ENCODE measurements at regions not wholly inside any gene's neighbourhood (a gene's known extent, or its start where the extent isn't known, plus 50 kb on each side); places are given as distances from the start of the nearest gene placed in this dataset.

GRCh38 chr1:84090447-84091245 is 53.4 kb upstream of the PRKACB start:
- DNase-seq (ENCODE audit: low spot score), result no peak
- intact Hi-C loops (cut with DNase I), result no loop called here

- no peak for DNase-seq (ENCODE audit: low spot score)
- intact Hi-C loops (cut with DNase I), result no loop called here
Observed at GRCh38 chr1:84089867-84090266, 54.2 kb upstream of the PRKACB start.

GRCh38 chr1:84089465-84089864 is 54.6 kb upstream of the PRKACB start:
- intact Hi-C loops (cut with DNase I), result no loop called here

GRCh38 chr1:84086616-84087015 is 57.5 kb upstream of the PRKACB start:
- DNase-seq (ENCODE audit: low spot score), result no peak
- intact Hi-C loops (cut with DNase I), result no loop called here

More at GRCh38 chr1:84089465-84089864, 54.6 kb upstream of the PRKACB start:
- DNase-seq (ENCODE audit: low spot score), result no peak

DNA sequence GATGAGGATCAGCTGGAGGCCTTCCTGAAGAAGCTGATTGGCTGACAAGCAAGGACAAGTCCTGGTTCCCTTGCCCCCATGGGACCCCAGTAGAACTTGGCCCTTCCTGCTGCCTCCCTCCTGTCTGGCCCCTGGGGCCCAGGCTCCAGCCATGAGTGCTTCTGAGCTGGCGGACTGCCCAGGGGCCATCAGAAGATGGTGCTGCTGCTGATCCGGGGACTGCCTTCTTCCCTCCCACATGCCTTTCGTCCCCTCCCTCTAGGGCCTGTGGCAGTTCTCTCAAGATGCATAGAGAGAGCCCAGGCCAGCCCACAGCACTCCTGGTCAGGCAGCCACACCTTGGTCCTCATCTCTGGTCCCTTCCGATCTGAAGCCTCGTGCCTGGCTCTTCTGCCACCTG is 57.9 kb upstream of the PRKACB start:
- intact Hi-C loops (cut with DNase I), result no loop called here
- DNase-seq (ENCODE audit: low spot score), result no peak

DNA sequence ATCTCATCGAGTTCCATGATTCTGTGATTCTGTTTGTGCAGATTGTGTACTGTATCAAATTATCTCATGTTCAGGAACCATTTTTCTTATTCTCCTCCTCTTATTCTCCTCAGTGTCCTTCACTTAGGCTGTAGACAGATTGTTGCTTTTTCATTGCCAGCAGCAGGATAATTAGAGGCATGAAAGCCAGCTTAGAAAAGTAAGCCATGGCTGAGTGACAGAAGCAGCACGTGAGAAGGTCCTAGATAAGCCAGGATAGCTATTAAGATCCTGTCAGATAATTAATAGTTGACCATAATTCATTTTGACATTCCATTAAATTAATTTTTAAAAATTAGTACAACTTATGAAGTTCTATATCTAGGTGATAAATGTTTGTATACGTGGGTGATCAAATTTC is 60.8 kb upstream of the PRKACB start:
- intact Hi-C loops (cut with DNase I), result no loop called here
- DNase-seq (ENCODE audit: low spot score), result no peak

GRCh38 chr1:84078842-84079202 is 65.2 kb upstream of the PRKACB start:
- DNase-seq (ENCODE audit: low spot score), result no peak
- intact Hi-C loops (cut with DNase I), result no loop called here

DNA sequence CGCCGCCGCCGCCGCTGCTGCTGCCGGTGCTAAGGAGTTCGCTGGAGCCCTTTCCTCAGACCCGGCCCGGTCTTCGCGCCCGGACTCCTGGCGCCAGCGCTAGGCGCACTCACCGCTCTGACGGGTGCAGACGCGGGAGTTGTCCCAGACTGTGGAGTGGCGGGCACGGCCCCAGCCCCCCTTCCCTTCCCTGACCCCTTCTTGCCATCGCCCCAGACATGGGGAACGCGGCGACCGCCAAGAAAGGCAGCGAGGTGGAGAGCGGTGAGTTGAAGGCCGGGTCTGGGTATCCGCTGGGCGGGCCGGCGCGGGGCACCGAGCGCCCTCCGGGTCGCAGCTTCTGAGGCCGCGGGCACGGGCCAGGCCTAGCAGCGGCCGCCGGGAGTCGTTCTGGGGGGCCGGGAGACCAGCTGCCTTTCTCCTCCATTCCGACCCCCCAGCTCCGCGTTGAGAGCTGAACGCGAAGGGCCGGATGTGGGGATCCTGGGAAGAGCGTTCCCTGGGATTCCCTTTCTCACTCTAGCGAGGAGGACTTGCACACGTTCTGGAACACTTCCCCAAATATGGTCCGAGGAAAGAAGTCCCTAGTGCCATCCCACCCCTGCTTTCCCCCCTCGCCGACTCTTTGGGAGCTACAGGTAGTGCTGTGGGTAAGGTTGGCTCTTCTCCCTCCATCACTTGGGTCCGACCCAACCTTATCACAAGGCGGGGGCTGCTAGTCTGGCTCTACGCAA is 65.8 kb upstream of the PRKACB start:
- intact Hi-C loops (cut with DNase I), result no loop called here
- peak; percentile 81 for DNase-seq (ENCODE audit: low spot score)

DNA sequence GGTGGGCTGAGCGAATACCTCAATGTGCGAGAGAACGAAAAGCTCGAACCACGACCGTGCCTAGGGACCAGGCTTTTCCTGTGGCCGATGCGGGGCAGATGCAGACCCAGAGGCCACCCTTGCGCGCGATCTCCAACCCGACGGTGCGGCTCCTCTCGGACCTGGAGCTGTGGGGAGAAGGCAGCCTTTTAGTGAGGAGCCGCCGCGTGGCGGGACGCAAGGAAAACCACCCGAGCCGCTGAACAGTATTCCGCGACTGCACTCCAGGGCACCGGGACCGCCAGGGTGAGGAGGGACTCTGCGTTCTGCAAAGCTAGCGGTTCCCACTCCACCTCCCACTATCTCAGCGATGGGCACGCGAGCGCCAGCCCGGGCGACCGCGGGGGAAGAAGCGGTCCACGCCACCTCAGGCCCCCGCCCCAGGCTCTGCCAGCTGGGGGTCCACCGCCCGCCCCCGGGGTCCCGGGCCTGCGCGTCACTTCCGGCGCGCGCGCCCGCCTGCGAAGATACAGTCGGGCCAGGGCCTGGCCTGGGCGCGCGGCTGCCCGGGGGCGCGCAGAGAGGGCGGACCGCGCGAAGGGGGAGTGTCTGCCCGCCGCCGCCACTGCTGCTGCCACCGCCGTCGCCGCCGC is 66.5 kb upstream of the PRKACB start:
- intact Hi-C loops (cut with DNase I), result no loop called here

GRCh38 chr1:84073266-84073665 is 70.8 kb upstream of the PRKACB start:
- no peak for DNase-seq (ENCODE audit: low spot score)
- intact Hi-C loops (cut with DNase I), result no loop called here

More for the DNA sequence above, 66.5 kb upstream of the PRKACB start:
- DNase-seq (ENCODE audit: low spot score), result peak; percentile 92

DNA sequence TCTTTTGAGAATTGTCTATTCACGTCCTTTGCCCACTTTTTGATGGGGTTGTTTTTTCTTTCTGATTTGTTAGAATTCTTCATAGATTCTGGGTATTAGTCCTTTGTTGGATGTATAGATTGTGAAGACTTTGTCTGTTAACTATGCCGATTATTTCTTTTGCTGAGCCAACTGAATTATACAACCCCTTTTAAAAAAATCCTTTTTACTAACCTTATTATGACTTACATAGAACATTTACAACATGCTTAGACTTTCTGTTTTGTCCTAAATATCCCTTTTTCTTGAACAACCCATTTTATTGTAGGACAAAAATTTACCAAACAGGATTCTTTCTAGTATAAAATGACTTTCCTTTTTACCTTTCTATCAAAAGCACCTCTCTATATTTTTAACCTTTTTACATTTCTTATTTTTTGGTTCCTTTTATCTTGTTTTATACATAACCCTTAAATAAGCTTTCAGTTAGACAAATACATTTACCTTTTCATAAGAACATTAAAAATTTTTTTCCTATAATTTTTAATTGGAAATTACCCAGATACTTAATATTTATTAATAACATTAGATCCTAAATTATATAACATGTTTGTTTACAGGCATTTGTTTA is 70.4 kb upstream of the TTLL7 start:
- no peak for DNase-seq (ENCODE audit: low spot score)
- intact Hi-C loops (cut with DNase I), result no loop called here

DNA sequence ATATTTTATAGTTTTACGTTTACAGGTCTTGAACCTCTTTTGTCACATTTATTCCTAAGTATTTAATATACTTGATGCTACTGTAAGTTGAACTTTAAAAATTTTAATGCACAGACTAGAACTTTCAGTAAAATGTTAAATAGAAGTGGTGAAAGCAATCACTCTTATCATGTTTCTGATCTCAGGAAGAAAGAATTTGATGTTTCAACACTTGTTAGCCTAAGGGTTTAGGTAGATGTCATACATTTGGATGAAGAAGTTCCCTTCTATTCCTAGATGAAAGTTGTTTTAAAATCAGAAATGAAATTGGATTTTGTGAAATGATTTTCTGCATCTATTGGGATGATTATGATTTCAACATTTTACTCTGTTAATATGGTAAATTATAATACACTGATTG is 63.6 kb upstream of the TTLL7 start:
- no peak for DNase-seq (ENCODE audit: low spot score)
- intact Hi-C loops (cut with DNase I), result no loop called here

DNA sequence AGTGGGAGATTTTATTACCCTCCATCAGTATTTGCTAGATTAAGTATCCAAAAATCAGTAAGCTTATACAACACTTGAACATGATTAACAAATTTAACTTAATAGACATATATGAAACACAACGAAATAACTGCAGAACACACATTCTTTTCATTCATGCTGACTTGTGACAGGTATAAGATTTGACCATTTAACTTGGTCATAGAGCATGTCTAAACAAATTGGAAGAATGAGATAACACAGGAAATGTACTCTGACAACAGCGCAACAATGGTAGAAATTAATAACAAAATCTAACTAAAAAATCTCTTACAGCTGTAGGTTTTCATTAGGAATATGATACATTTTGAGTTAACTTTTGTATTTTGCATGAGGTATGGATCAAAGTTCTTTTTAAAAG is 62.4 kb upstream of the TTLL7 start:
- intact Hi-C loops (cut with DNase I), result no loop called here
- no peak for DNase-seq (ENCODE audit: low spot score)

- DNase-seq (ENCODE audit: low spot score), result no peak
- intact Hi-C loops (cut with DNase I), result no loop called here
Observed at GRCh38 chr1:84060781-84061180, 61.8 kb upstream of the TTLL7 start.

DNA sequence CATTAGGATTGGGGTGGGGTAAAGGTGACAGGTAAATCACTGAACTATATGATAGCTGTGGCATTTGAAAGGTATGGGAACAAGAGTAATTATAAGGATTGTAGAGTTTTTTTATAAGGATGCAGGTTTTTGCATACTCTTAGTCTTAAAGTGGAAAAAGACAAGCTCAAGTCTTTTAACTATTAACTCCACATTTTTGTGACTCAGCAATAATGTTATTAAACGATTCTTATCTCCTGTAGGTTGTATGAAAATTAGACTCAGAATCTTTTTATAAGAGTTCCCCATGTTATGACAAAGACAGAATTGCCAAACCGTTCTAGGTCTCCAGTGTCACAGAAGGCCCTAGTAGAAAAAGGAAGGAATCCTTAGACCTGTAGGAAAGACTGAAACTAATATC is 49.9 kb upstream of the TTLL7 start:
- DNase-seq (ENCODE audit: low spot score), result no peak
- intact Hi-C loops (cut with DNase I), result no loop called here
